Hepatocyte (in vitro differentiated cells): ENCODE measurements at regions not wholly inside any gene's neighbourhood (a gene's known extent, or its start where the extent isn't known, plus 50 kb on each side); places are given as distances from the start of the nearest gene placed in this dataset.

Source experiments
- DNase-seq: peaks from one replicate; pipeline ENCODE4 v3.0.0-alpha.2; 2016; ENCODE audit warnings: low spot score
- H2AFZ ChIP-seq: fragments of 200-600 bp; sonication (generic); 2 replicates; pipeline ENCODE4 v1.6.0; 2016; ENCODE audit warnings: antibody characterized with exemption, mild to moderate bottlenecking
- H3K27ac ChIP-seq: fragments of 200-600 bp; sonication (generic); 2 replicates; pipeline ENCODE4 v1.5.1; 2016; ENCODE audit warnings: mild to moderate bottlenecking
- H3K27me3 ChIP-seq: fragments of 200-600 bp; sonication (generic); 2 replicates; pipeline ENCODE4 v1.6.1; 2016
- H3K36me3 ChIP-seq: fragments of 200-600 bp; sonication (generic); replicated peaks from 2 replicates; pipeline ENCODE4 v1.5.1; 2016; ENCODE audit warnings: low read depth; ENCODE audit not compliant: insufficient read depth
- H3K4me1 ChIP-seq: fragments of 200-600 bp; sonication (generic); 2 replicates; pipeline ENCODE4 v1.5.1; 2016; ENCODE audit warnings: mild to moderate bottlenecking, moderate library complexity; ENCODE audit not compliant: insufficient read depth
- H3K4me2 ChIP-seq: fragments of 200-600 bp; sonication (generic); 2 replicates; pipeline ENCODE4 v1.6.0; 2016
- H3K4me3 ChIP-seq: fragments of 200-600 bp; sonication (generic); 2 replicates; pipeline ENCODE4 v1.5.1; 2016; ENCODE audit warnings: mild to moderate bottlenecking
- H3K79me2 ChIP-seq: fragments of 200-600 bp; sonication (generic); 2 replicates; pipeline ENCODE4 v1.6.0; 2017; ENCODE audit warnings: mild to moderate bottlenecking
- H3K9me2 ChIP-seq: fragments of 200-600 bp; sonication (generic); replicated peaks from 2 replicates; pipeline ENCODE4 v1.6.0; 2017; ENCODE audit warnings: mild to moderate bottlenecking; ENCODE audit not compliant: insufficient read depth
- H3K9me3 ChIP-seq: fragments of 200-600 bp; sonication (generic); 2 replicates; pipeline ENCODE4 v1.5.1; 2016; ENCODE audit warnings: low read depth, mild to moderate bottlenecking
- H4K20me1 ChIP-seq: fragments of 200-600 bp; sonication (generic); 2 replicates; pipeline ENCODE4 v1.6.0; 2016; ENCODE audit warnings: mild to moderate bottlenecking; ENCODE audit not compliant: insufficient read depth, poor library complexity, severe bottlenecking
- EZH2 ChIP-seq: fragments of 200-600 bp; sonication (generic); IDR thresholded peaks from 2 replicates; pipeline ENCODE4 v1.6.1; 2016; ENCODE audit warnings: antibody characterized with exemption, mild to moderate bottlenecking, borderline replicate concordance
- EZH2phosphoT487 ChIP-seq: fragments of 200-600 bp; sonication (generic); IDR thresholded peaks from one replicate; pipeline ENCODE4 v1.6.1; 2018; ENCODE audit warnings: antibody characterized with exemption, mild to moderate bottlenecking, low read depth, moderate library complexity; ENCODE audit not compliant: unreplicated experiment, severe bottlenecking
- WGBS: methylation state at CpG from one replicate; pipeline ENCODE4 v1.1.6; 2016; ENCODE audit warnings: low lambda C conversion rate; ENCODE audit errors: missing lambda C conversion rate; 5-methylcytosine and 5-hydroxymethylcytosine counted together
- TF ChIP-seq, protein P1 (sequence below): fragments of 200-600 bp; sonication (generic); IDR thresholded peaks from 2 replicates; pipeline ENCODE4 v1.5.1; 2016; ENCODE audit warnings: antibody characterized with exemption, mild to moderate bottlenecking; ENCODE audit not compliant: poor library complexity

DNA sequence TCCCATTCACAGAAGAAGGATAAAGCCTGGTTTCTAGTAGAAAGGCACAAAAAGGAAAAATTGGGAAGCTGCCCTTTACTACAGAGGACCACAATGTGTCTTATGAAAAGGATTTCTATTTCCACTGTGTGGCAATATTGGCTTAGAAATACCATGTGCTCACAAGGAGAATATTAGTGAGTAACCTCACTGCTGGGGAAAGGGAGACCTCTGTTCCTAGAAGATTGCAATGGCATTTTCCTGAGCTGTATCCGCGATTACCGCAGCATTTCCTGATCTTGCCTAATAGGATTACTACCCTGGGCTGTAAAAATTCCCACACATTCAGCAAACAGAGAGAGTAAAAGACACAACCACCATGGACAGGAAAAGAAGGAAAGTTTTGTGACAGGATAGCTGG is 308.8 kb upstream of the TECRL start:
- H3K9me3 ChIP-seq: no peaks in the 10 kb centered on the region
- peak; percentile 50 for DNase-seq
- WGBS: 79% methylated on average over 3 of the region's 3 CpGs
- H3K36me3 ChIP-seq: no peaks in the 10 kb centered on the region
- H3K27ac ChIP-seq: no peak overlapping the region
- H3K27me3 ChIP-seq: no peaks in the 10 kb centered on the region
- no peaks in the 10 kb centered on the region for H3K79me2 ChIP-seq
- H3K4me1 ChIP-seq: no peaks in the 10 kb centered on the region
- H3K9me2 ChIP-seq: no peaks in the 10 kb centered on the region
- no peak overlapping the region for H3K4me3 ChIP-seq
- TF ChIP-seq, protein P1, sequence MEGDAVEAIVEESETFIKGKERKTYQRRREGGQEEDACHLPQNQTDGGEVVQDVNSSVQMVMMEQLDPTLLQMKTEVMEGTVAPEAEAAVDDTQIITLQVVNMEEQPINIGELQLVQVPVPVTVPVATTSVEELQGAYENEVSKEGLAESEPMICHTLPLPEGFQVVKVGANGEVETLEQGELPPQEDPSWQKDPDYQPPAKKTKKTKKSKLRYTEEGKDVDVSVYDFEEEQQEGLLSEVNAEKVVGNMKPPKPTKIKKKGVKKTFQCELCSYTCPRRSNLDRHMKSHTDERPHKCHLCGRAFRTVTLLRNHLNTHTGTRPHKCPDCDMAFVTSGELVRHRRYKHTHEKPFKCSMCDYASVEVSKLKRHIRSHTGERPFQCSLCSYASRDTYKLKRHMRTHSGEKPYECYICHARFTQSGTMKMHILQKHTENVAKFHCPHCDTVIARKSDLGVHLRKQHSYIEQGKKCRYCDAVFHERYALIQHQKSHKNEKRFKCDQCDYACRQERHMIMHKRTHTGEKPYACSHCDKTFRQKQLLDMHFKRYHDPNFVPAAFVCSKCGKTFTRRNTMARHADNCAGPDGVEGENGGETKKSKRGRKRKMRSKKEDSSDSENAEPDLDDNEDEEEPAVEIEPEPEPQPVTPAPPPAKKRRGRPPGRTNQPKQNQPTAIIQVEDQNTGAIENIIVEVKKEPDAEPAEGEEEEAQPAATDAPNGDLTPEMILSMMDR: peak; percentile 19
- TF ChIP-seq EZH2phosphoT487: no peak
- H4K20me1 ChIP-seq: no peaks in the 10 kb centered on the region
- H3K4me2 ChIP-seq: no peak overlapping the region
- no peak overlapping the region for H2AFZ ChIP-seq

DNA sequence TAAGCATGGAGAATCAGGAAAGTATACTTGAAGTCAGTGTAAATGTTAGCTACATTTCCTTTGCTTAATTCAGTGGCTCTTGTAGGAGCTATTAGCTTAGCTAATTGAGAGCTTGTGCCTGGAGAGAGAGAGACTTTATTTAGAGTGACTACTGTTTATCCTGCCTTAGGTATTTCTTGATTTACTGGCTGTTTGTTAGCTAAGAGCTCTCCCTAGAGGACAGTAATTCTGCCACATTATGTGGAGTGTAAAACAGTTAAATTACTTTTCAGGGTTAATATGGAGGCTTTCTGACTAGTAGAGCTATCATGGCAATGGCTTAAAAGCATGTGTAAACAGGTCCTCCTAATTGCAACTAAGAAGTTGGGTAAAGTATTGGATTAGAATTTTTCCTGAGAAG is 306.5 kb upstream of the TECRL start:
- no peak overlapping the region for H3K4me3 ChIP-seq
- no peak for TF ChIP-seq EZH2
- TF ChIP-seq, protein P1: no peak
- TF ChIP-seq EZH2phosphoT487: no peak
- H3K9me2 ChIP-seq: no peaks in the 10 kb centered on the region
- H3K4me1 ChIP-seq: no peaks in the 10 kb centered on the region
- no peak overlapping the region for H3K27ac ChIP-seq
- no peak for DNase-seq
- no peaks in the 10 kb centered on the region for H4K20me1 ChIP-seq
- H3K9me3 ChIP-seq: no peaks in the 10 kb centered on the region
- H2AFZ ChIP-seq: no peak overlapping the region
- no peaks in the 10 kb centered on the region for H3K27me3 ChIP-seq
- no peak overlapping the region for H3K4me2 ChIP-seq
- no peaks in the 10 kb centered on the region for H3K79me2 ChIP-seq
- H3K36me3 ChIP-seq: no peaks in the 10 kb centered on the region

DNA sequence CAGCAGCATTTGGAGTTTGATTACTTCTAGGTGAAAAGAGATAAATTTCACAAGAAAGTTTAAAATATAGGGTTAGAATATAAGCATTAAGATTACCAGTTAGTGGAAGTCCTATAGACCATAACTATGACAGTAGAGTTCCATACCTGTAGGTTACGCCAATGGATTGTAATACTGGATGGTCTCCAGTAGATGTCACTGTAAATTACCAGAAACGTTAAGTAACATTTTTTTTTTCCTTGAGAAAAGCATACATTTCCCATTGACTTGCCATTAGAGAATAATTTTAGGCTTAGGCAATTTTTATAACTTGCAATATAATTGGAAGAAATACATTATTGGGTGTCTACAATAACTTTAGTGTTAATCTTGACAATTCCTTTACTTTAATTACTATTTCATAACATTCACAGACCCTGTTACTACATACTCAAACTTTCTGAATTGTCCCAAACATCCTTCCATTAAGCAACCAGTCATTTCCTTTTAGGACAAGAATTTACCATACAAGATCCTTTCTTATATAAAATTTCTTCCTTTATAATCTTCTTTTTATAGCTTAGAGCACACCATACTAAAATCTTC is 304.1 kb upstream of the TECRL start:
- Histone ChIP-seq H3K9me3 (no peaks in the 10 kb centered on the region), H4K20me1 (no peaks in the 10 kb centered on the region), H2AFZ (no peak overlapping the region), H3K9me2 (no peaks in the 10 kb centered on the region), H3K79me2 (no peaks in the 10 kb centered on the region), H3K4me1 (no peaks in the 10 kb centered on the region), H3K27ac (no peak overlapping the region), H3K4me2 (no peak overlapping the region), H3K4me3 (no peak overlapping the region), H3K27me3 (no peaks in the 10 kb centered on the region), H3K36me3 (no peaks in the 10 kb centered on the region)
- peak; percentile 37 for DNase-seq
- 4% methylated on average over 2 of the region's 2 CpGs for WGBS
- no peak for TF ChIP-seq EZH2
- TF ChIP-seq, protein P1: peak; percentile 57

DNA sequence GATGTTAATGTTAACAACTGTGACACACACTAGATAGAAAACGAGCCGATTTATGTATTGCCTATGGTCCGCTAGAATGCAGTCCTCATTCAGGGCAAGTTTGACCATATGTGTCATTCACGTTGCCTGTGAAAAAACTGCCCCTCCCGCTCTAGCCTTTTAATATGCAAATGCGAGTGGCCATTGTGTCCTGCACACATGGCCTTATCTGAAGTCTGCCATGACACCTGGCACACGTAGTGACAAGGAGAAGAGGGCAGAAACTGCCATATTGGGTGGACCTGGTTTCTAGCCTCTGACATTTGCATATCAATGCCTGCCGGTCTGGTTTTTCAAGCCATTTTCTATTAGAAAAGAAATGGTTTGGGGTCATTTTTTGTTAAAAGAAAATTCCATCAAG is 303.3 kb upstream of the TECRL start:
- no peak for DNase-seq
- Histone ChIP-seq H2AFZ (no peak overlapping the region), H4K20me1 (no peaks in the 10 kb centered on the region), H3K27ac (no peak overlapping the region), H3K4me2 (no peak overlapping the region), H3K36me3 (no peaks in the 10 kb centered on the region), H3K9me3 (no peaks in the 10 kb centered on the region), H3K4me1 (no peaks in the 10 kb centered on the region), H3K27me3 (no peaks in the 10 kb centered on the region), H3K4me3 (no peak overlapping the region), H3K79me2 (no peaks in the 10 kb centered on the region), H3K9me2 (no peaks in the 10 kb centered on the region)
- TF ChIP-seq EZH2phosphoT487 (no peak), EZH2 (no peak)
- TF ChIP-seq, protein P1: no peak
- 80% methylated on average over 8 of the region's 8 CpGs for WGBS
